ENCODE measurements at regions not wholly inside any gene's neighbourhood (a gene's known extent, or its start where the extent isn't known, plus 50 kb on each side); places are given as distances from the start of the nearest gene placed in this dataset.

DNA sequence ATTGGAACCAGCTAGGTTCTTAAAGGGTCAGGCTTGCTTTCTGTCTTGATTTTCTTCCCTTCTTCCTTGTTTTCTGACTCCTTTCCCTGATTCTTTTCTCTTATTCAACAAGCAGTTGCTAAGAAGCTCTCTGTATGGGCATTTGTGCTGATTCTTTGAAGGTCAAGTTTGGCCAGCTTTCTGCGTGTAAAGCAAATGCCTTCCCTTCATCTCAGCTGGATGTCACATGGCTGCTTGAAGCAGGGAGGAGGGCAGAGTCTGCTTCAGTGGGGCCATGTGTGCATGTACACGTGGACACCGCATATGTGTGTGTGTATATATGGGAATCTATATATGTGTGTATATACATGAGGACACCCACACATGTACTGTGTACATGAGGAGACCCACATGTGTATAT is 139.9 kb upstream of the ATP6AP2 start:
- TF ChIP-seq CTCF (conservative IDR thresholded peaks at IDR 0.05), result no peak
- H3K27ac ChIP-seq, result no peak overlapping the region

GRCh38 chrX:40439625-40440532 is 140.9 kb upstream of the ATP6AP2 start:
- no peak for TF ChIP-seq CTCF (conservative IDR thresholded peaks at IDR 0.05)
- no peak overlapping the region for H3K27ac ChIP-seq

DNA sequence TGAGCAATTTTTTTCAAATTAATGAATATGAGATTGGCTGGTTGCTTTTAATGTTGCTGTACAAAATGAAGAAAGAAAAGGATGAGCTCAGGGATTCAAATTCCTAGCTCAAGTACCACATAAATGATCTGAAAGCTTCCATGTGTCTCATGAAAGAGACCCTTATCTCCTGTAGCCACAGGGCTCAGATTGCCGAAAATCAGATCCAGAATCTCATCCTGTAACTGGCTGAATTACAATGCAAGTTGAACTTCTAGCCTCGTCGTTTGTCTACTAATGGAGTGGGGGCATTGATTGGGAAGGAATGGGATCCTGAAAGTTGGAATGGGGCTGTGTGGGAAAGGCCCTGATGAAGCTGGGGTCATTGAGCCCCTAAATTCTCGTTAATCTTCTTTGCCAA is 143.4 kb upstream of the ATP6AP2 start:
- no peak for TF ChIP-seq CTCF (conservative IDR thresholded peaks at IDR 0.05)
- no peak overlapping the region for H3K27ac ChIP-seq

- no peak overlapping the region for H3K27ac ChIP-seq
Measured at GRCh38 chrX:40434947-40435346, 145.8 kb upstream of the ATP6AP2 start.

GRCh38 chrX:40434443-40434842 is 146.3 kb upstream of the ATP6AP2 start:
- H3K27ac ChIP-seq, result no peak overlapping the region
- TF ChIP-seq CTCF (conservative IDR thresholded peaks at IDR 0.05), result no peak

More at GRCh38 chrX:40434947-40435346, 145.8 kb upstream of the ATP6AP2 start:
- TF ChIP-seq CTCF (conservative IDR thresholded peaks at IDR 0.05), result no peak

GRCh38 chrX:40433160-40433559 is 147.6 kb upstream of the ATP6AP2 start:
- TF ChIP-seq CTCF (conservative IDR thresholded peaks at IDR 0.05), result no peak
- H3K27ac ChIP-seq, result no peak overlapping the region

DNA sequence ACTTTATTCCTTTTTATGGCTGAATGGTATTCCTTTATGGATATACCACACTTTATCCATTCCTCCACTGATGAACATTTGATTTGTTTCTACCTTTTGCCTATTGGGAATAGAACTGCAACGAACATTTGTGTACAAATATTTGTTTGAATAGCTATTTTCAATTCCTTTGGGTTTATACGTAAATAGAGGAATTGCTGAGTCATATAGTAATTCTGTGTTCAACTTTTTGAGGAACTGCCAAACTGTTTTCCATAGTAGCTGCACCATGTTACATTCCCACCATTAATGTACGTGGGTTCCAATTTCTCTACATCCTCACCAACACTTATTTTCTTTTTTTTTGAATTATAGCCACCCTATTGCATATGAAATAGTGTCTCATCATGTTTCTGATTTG is 156.5 kb upstream of the ATP6AP2 start:
- no peak for TF ChIP-seq CTCF (conservative IDR thresholded peaks at IDR 0.05)
- H3K27ac ChIP-seq, result no peak overlapping the region

Measured in VCaP (cell line).